ENCODE measurements at regions not wholly inside any gene's neighbourhood (a gene's known extent, or its start where the extent isn't known, plus 50 kb on each side); places are given as distances from the start of the nearest gene placed in this dataset.

DNA sequence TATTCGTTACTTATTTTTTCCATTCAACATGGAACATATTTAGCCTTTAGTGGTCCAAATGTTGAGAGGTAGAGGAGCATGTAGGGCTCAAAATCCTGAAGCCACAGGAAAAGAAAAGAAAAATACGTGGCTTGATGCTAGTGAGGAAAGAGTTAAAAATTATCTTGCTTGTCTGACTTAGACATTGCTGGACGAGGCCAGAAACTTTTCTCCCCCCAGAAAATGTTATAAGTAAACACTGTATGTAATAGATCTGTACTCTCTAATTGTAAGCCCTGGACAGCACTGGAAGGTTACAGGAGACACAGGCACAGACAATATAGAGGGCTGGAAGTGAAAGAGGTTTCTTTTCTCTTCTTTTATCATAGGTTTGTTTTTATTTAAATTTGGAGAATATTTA is 165.6 kb downstream of the ZFP64 start:
- no peak for DNase-seq
- Histone ChIP-seq H3K4me3 (replicated peaks in 1 of 3; ENCODE audit: low read depth in 2 of 3, low read length in 3 of 3) (no peak overlapping the region), H3K9ac (ENCODE audit: insufficient read depth, low read length, poor library complexity, severe bottlenecking) (no peak overlapping the region), H3K27me3 (ENCODE audit: control insufficient read depth in 2 of 2, insufficient read depth in 2 of 2, low read length in 2 of 2) (no peaks in the 10 kb centered on the region), H3K79me2 (ENCODE audit: insufficient read depth, low read length) (no peaks in the 10 kb centered on the region), H3K27ac (ENCODE audit: low read depth in 1 of 2, low read length in 2 of 2) (no peak overlapping the region), H3K9me3 (replicated peaks in 1 of 2; ENCODE audit: control insufficient read depth in 1 of 2, insufficient read depth in 1 of 2, low read length in 2 of 2) (no peaks in the 10 kb centered on the region), H4K20me1 (ENCODE audit: insufficient read depth, low read length) (no peaks in the 10 kb centered on the region), H3K4me2 (replicated peaks; ENCODE audit: extremely low read depth, low read length, poor library complexity, severe bottlenecking) (no peak overlapping the region), H3K4me1 (ENCODE audit: control insufficient read depth in 1 of 2, insufficient read depth in 2 of 2, low read length in 2 of 2) (no peaks in the 10 kb centered on the region), H2AFZ (ENCODE audit: insufficient read depth, low read depth, low read length, poor library complexity, severe bottlenecking) (no peak overlapping the region), H3K36me3 (replicated peaks in 1 of 2; ENCODE audit: control insufficient read depth in 1 of 2, insufficient read depth in 2 of 2, low read length in 2 of 2) (no peaks in the 10 kb centered on the region)
- no peaks in the 10 kb centered on the region for H3K36me3 Mint-ChIP-seq
- whole genome bisulfite sequencing (ENCODE audit: insufficient coverage), result no CpG with 5 or more reads among the region's 3 CpGs
- no peak overlapping the region for H3K4me3 Mint-ChIP-seq
- intact Hi-C loops (cut with micrococcal nuclease), result no loop called here
- H3K4me1 Mint-ChIP-seq, result no peaks in the 10 kb centered on the region
- TF ChIP-seq, protein P1, sequence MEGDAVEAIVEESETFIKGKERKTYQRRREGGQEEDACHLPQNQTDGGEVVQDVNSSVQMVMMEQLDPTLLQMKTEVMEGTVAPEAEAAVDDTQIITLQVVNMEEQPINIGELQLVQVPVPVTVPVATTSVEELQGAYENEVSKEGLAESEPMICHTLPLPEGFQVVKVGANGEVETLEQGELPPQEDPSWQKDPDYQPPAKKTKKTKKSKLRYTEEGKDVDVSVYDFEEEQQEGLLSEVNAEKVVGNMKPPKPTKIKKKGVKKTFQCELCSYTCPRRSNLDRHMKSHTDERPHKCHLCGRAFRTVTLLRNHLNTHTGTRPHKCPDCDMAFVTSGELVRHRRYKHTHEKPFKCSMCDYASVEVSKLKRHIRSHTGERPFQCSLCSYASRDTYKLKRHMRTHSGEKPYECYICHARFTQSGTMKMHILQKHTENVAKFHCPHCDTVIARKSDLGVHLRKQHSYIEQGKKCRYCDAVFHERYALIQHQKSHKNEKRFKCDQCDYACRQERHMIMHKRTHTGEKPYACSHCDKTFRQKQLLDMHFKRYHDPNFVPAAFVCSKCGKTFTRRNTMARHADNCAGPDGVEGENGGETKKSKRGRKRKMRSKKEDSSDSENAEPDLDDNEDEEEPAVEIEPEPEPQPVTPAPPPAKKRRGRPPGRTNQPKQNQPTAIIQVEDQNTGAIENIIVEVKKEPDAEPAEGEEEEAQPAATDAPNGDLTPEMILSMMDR (IDR thresholded peaks at IDR 0.05), result no peak
- H3K27ac Mint-ChIP-seq, result no peak overlapping the region
- H3K9me3 Mint-ChIP-seq, result peaks cover 0 to 3% (median 0%) of the 10 kb centered on the region in 7 donors
- H3K27me3 Mint-ChIP-seq (ENCODE audit: low read depth in 3 of 3), result peaks cover 2 to 3% (median 2%) of the 10 kb centered on the region in 3 donors

DNA sequence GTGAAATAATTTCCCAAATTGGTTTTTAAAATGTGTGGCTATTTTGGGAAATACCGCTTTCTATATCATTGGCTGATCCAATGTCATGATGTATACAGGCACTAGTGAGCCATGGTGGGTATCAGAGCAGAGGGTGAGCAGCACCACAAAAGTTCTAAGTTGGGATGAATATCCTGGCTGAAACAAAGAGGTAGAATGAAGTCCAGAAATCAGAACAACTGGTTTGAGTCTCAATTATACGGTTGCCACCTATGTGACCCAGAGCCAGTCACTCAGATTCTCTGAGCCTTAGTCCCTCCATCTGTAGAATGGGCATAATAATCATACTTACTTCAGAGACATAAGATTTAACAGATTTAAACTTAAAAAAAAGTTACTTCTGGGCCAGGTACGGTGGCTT is 172.3 kb downstream of the ZFP64 start:
- Mint-ChIP-seq H3K4me3 (no peak overlapping the region), H3K9me3 (no peaks in the 10 kb centered on the region), H3K4me1 (no peaks in the 10 kb centered on the region), H3K27ac (no peak overlapping the region), H3K27me3 (ENCODE audit: low read depth in 3 of 3) (peaks cover 0 to 2% (median 0%) of the 10 kb centered on the region in 3 donors), H3K36me3 (no peaks in the 10 kb centered on the region)
- TF ChIP-seq, protein P1 (IDR thresholded peaks at IDR 0.05), result no peak
- DNase-seq, result no peak
- H3K36me3 ChIP-seq (replicated peaks in 1 of 2; ENCODE audit: control insufficient read depth in 1 of 2, insufficient read depth in 2 of 2, low read length in 2 of 2), result no peaks in the 10 kb centered on the region
- no peak overlapping the region for H3K4me2 ChIP-seq (replicated peaks; ENCODE audit: extremely low read depth, low read length, poor library complexity, severe bottlenecking)
- no peak overlapping the region for H2AFZ ChIP-seq (ENCODE audit: insufficient read depth, low read depth, low read length, poor library complexity, severe bottlenecking)
- H3K4me1 ChIP-seq (ENCODE audit: control insufficient read depth in 1 of 2, insufficient read depth in 2 of 2, low read length in 2 of 2), result no peaks in the 10 kb centered on the region
- H3K9ac ChIP-seq (ENCODE audit: insufficient read depth, low read length, poor library complexity, severe bottlenecking), result no peak overlapping the region
- no peaks in the 10 kb centered on the region for H3K79me2 ChIP-seq (ENCODE audit: insufficient read depth, low read length)
- no peaks in the 10 kb centered on the region for H3K9me3 ChIP-seq (replicated peaks in 1 of 2; ENCODE audit: control insufficient read depth in 1 of 2, insufficient read depth in 1 of 2, low read length in 2 of 2)
- H3K4me3 ChIP-seq (replicated peaks in 1 of 3; ENCODE audit: low read depth in 2 of 3, low read length in 3 of 3), result no peak overlapping the region
- no peaks in the 10 kb centered on the region for H3K27me3 ChIP-seq (ENCODE audit: control insufficient read depth in 2 of 2, insufficient read depth in 2 of 2, low read length in 2 of 2)
- no peak overlapping the region for H3K27ac ChIP-seq (ENCODE audit: low read depth in 1 of 2, low read length in 2 of 2)
- H4K20me1 ChIP-seq (ENCODE audit: insufficient read depth, low read length), result no peaks in the 10 kb centered on the region
- 100% methylated on average over 2 of the region's 3 CpGs for WGBS (ENCODE audit: insufficient coverage)
- intact Hi-C loops (cut with micrococcal nuclease), result no loop called here
